ENCODE measurements at regions not wholly inside any gene's neighbourhood (a gene's known extent, or its start where the extent isn't known, plus 50 kb on each side); places are given as distances from the start of the nearest gene placed in this dataset.

GRCh38 chr10:62613424-62613823 is 191.1 kb upstream of the ADO start:
- H3K27me3 ChIP-seq (replicated peaks in 2 of 5; ENCODE audit: control insufficient read depth in 4 of 5, insufficient read depth in 5 of 5, low read length in 4 of 5), result peaks cover 0 to 6% (median 0%) of the 10 kb centered on the region in 5 experiments
- H3K4me1 ChIP-seq (ENCODE audit: control extremely low read depth in 1 of 4, control insufficient read depth in 4 of 4, insufficient read depth in 4 of 4, low read length in 3 of 4), result peaks cover 0 to 17% (median 11%) of the 10 kb centered on the region in 4 experiments
- WGBS (ENCODE audit: insufficient coverage), result 55% methylated on average over 6 of the region's 6 CpGs
- peak in 1 of 3 donors; percentile 21 for DNase-seq
- no peaks in the 10 kb centered on the region for H3K9me3 ChIP-seq (ENCODE audit: control extremely low read depth in 1 of 5, control insufficient read depth in 4 of 5, insufficient read depth in 2 of 5, low read depth in 1 of 5, low read length in 4 of 5)
- no peak overlapping the region for H3K4me3 ChIP-seq (ENCODE audit: control insufficient read depth in 1 of 7, extremely low read depth in 1 of 7, insufficient read depth in 4 of 7, low read depth in 2 of 7, low read length in 6 of 7)
- POLR2A ChIA-PET, result no interaction called here
- no peak overlapping the region for H3K27ac ChIP-seq (ENCODE audit: insufficient read depth in 1 of 2, low read depth in 1 of 2, low read length in 2 of 2, poor library complexity in 1 of 2, severe bottlenecking in 2 of 2)
- no peaks in the 10 kb centered on the region for H3K36me3 ChIP-seq (ENCODE audit: control insufficient read depth in 4 of 4, insufficient read depth in 4 of 4, low read length in 3 of 4)
- CTCF ChIA-PET, result interaction anchor here (1.3 to 6.8 kb wide), 3 partner anchors 10 to 544 kb away, joined by 3 to 54 read pairs (median 19); no protein-coding TSS in a partner anchor

GRCh38 chr10:62613859-62614258 is 190.7 kb upstream of the ADO start:
- no peak overlapping the region for H3K4me3 ChIP-seq (ENCODE audit: control insufficient read depth in 1 of 7, extremely low read depth in 1 of 7, insufficient read depth in 4 of 7, low read depth in 2 of 7, low read length in 6 of 7)
- DNase-seq, result no peak
- WGBS (ENCODE audit: insufficient coverage), result no CpG with 5 or more reads among the region's 1 CpG
- POLR2A ChIA-PET, result no interaction called here
- H3K27me3 ChIP-seq (replicated peaks in 2 of 5; ENCODE audit: control insufficient read depth in 4 of 5, insufficient read depth in 5 of 5, low read length in 4 of 5), result peaks cover 0 to 6% (median 0%) of the 10 kb centered on the region in 5 experiments
- H3K27ac ChIP-seq (ENCODE audit: insufficient read depth in 1 of 2, low read depth in 1 of 2, low read length in 2 of 2, poor library complexity in 1 of 2, severe bottlenecking in 2 of 2), result no peak overlapping the region
- no peaks in the 10 kb centered on the region for H3K9me3 ChIP-seq (ENCODE audit: control extremely low read depth in 1 of 5, control insufficient read depth in 4 of 5, insufficient read depth in 2 of 5, low read depth in 1 of 5, low read length in 4 of 5)
- no peaks in the 10 kb centered on the region for H3K36me3 ChIP-seq (ENCODE audit: control insufficient read depth in 4 of 4, insufficient read depth in 4 of 4, low read length in 3 of 4)
- H3K4me1 ChIP-seq (ENCODE audit: control extremely low read depth in 1 of 4, control insufficient read depth in 4 of 4, insufficient read depth in 4 of 4, low read length in 3 of 4), result peaks cover 3 to 21% (median 13%) of the 10 kb centered on the region in 4 experiments
- CTCF ChIA-PET, result interaction anchor here (1.3 to 6.8 kb wide), 5 partner anchors 9 to 544 kb away, joined by 3 to 54 read pairs (median 4); no protein-coding TSS in a partner anchor

GRCh38 chr10:62614389-62615157 is 189.9 kb upstream of the ADO start:
- no peaks in the 10 kb centered on the region for H3K36me3 ChIP-seq (ENCODE audit: control insufficient read depth in 4 of 4, insufficient read depth in 4 of 4, low read length in 3 of 4)
- no peak overlapping the region for H3K4me3 ChIP-seq (ENCODE audit: control insufficient read depth in 1 of 7, extremely low read depth in 1 of 7, insufficient read depth in 4 of 7, low read depth in 2 of 7, low read length in 6 of 7)
- peaks cover 3 to 28% (median 16%) of the 10 kb centered on the region in 4 experiments for H3K4me1 ChIP-seq (ENCODE audit: control extremely low read depth in 1 of 4, control insufficient read depth in 4 of 4, insufficient read depth in 4 of 4, low read length in 3 of 4)
- no peaks in the 10 kb centered on the region for H3K9me3 ChIP-seq (ENCODE audit: control extremely low read depth in 1 of 5, control insufficient read depth in 4 of 5, insufficient read depth in 2 of 5, low read depth in 1 of 5, low read length in 4 of 5)
- WGBS (ENCODE audit: insufficient coverage), result 93% methylated on average over 11 of the region's 11 CpGs
- DNase-seq, result no peak
- POLR2A ChIA-PET, result no interaction called here
- H3K27ac ChIP-seq (ENCODE audit: insufficient read depth in 1 of 2, low read depth in 1 of 2, low read length in 2 of 2, poor library complexity in 1 of 2, severe bottlenecking in 2 of 2), result no peak overlapping the region
- peaks cover 0 to 5% (median 0%) of the 10 kb centered on the region in 5 experiments for H3K27me3 ChIP-seq (replicated peaks in 2 of 5; ENCODE audit: control insufficient read depth in 4 of 5, insufficient read depth in 5 of 5, low read length in 4 of 5)
- CTCF ChIA-PET, result interaction anchor here (1.3 to 6.8 kb wide), 4 partner anchors 24 to 543 kb away, joined by 3 to 54 read pairs (median 12); no protein-coding TSS in a partner anchor

GRCh38 chr10:62616885-62617590 is 187.5 kb upstream of the ADO start:
- Histone ChIP-seq H3K27me3 (replicated peaks in 2 of 5; ENCODE audit: control insufficient read depth in 4 of 5, insufficient read depth in 5 of 5, low read length in 4 of 5) (no peaks in the 10 kb centered on the region), H3K27ac (ENCODE audit: insufficient read depth in 1 of 2, low read depth in 1 of 2, low read length in 2 of 2, poor library complexity in 1 of 2, severe bottlenecking in 2 of 2) (no peak overlapping the region), H3K4me3 (ENCODE audit: control insufficient read depth in 1 of 7, extremely low read depth in 1 of 7, insufficient read depth in 4 of 7, low read depth in 2 of 7, low read length in 6 of 7) (no peak overlapping the region), H3K4me1 (ENCODE audit: control extremely low read depth in 1 of 4, control insufficient read depth in 4 of 4, insufficient read depth in 4 of 4, low read length in 3 of 4) (peaks cover 3 to 45% (median 21%) of the 10 kb centered on the region in 4 experiments), H3K36me3 (ENCODE audit: control insufficient read depth in 4 of 4, insufficient read depth in 4 of 4, low read length in 3 of 4) (no peaks in the 10 kb centered on the region), H3K9me3 (ENCODE audit: control extremely low read depth in 1 of 5, control insufficient read depth in 4 of 5, insufficient read depth in 2 of 5, low read depth in 1 of 5, low read length in 4 of 5) (no peaks in the 10 kb centered on the region)
- peak; percentile 30 to 67 (median 54) for DNase-seq
- no CpG with 5 or more reads among the region's 2 CpGs for WGBS (ENCODE audit: insufficient coverage)
- CTCF ChIA-PET, result interaction anchor here (1.1 to 1.2 kb wide), 3 partner anchors 20 to 201 kb away, joined by 3 to 4 read pairs (median 3); no protein-coding TSS in a partner anchor
- POLR2A ChIA-PET, result no interaction called here

GRCh38 chr10:62617652-62618051 is 186.9 kb upstream of the ADO start:
- no peaks in the 10 kb centered on the region for H3K36me3 ChIP-seq (ENCODE audit: control insufficient read depth in 4 of 4, insufficient read depth in 4 of 4, low read length in 3 of 4)
- H3K27ac ChIP-seq (ENCODE audit: insufficient read depth in 1 of 2, low read depth in 1 of 2, low read length in 2 of 2, poor library complexity in 1 of 2, severe bottlenecking in 2 of 2), result no peak overlapping the region
- H3K9me3 ChIP-seq (ENCODE audit: control extremely low read depth in 1 of 5, control insufficient read depth in 4 of 5, insufficient read depth in 2 of 5, low read depth in 1 of 5, low read length in 4 of 5), result no peaks in the 10 kb centered on the region
- WGBS (ENCODE audit: insufficient coverage), result 96% methylated on average over 6 of the region's 9 CpGs
- H3K27me3 ChIP-seq (replicated peaks in 2 of 5; ENCODE audit: control insufficient read depth in 4 of 5, insufficient read depth in 5 of 5, low read length in 4 of 5), result peaks cover 0 to 2% (median 0%) of the 10 kb centered on the region in 5 experiments
- peaks cover 3 to 45% (median 21%) of the 10 kb centered on the region in 4 experiments for H3K4me1 ChIP-seq (ENCODE audit: control extremely low read depth in 1 of 4, control insufficient read depth in 4 of 4, insufficient read depth in 4 of 4, low read length in 3 of 4)
- no peak overlapping the region for H3K4me3 ChIP-seq (ENCODE audit: control insufficient read depth in 1 of 7, extremely low read depth in 1 of 7, insufficient read depth in 4 of 7, low read depth in 2 of 7, low read length in 6 of 7)
- ChIA-PET CTCF (interaction anchor here (1.1 to 1.2 kb wide), 3 partner anchors 19 to 200 kb away, joined by 3 to 4 read pairs (median 3); no protein-coding TSS in a partner anchor), POLR2A (no interaction called here)
- no peak for DNase-seq

- peak in 2 of 3 donors; percentile 36 to 40 for DNase-seq
- no peak overlapping the region for H3K4me3 ChIP-seq (ENCODE audit: control insufficient read depth in 1 of 7, extremely low read depth in 1 of 7, insufficient read depth in 4 of 7, low read depth in 2 of 7, low read length in 6 of 7)
- H3K9me3 ChIP-seq (ENCODE audit: control extremely low read depth in 1 of 5, control insufficient read depth in 4 of 5, insufficient read depth in 2 of 5, low read depth in 1 of 5, low read length in 4 of 5), result no peaks in the 10 kb centered on the region
- 77% methylated on average over 5 of the region's 5 CpGs for WGBS (ENCODE audit: insufficient coverage)
- ChIA-PET CTCF (interaction anchor here (1.1 to 1.2 kb wide), 2 partner anchors 200 to 538 kb away, joined by 3 to 4 read pairs; no protein-coding TSS in a partner anchor), POLR2A (no interaction called here)
- H3K27me3 ChIP-seq (replicated peaks in 2 of 5; ENCODE audit: control insufficient read depth in 4 of 5, insufficient read depth in 5 of 5, low read length in 4 of 5), result peaks cover 0 to 2% (median 0%) of the 10 kb centered on the region in 5 experiments
- peaks cover 3 to 45% (median 21%) of the 10 kb centered on the region in 4 experiments for H3K4me1 ChIP-seq (ENCODE audit: control extremely low read depth in 1 of 4, control insufficient read depth in 4 of 4, insufficient read depth in 4 of 4, low read length in 3 of 4)
- no peak overlapping the region for H3K27ac ChIP-seq (ENCODE audit: insufficient read depth in 1 of 2, low read depth in 1 of 2, low read length in 2 of 2, poor library complexity in 1 of 2, severe bottlenecking in 2 of 2)
- no peaks in the 10 kb centered on the region for H3K36me3 ChIP-seq (ENCODE audit: control insufficient read depth in 4 of 4, insufficient read depth in 4 of 4, low read length in 3 of 4)
Measured at GRCh38 chr10:62618054-62618453, 186.5 kb upstream of the ADO start.

Measured in common myeloid progenitor, CD34-positive (primary cell).